NCI-H1092 (cell line): ENCODE measurements at regions not wholly inside any gene's neighbourhood (a gene's known extent, or its start where the extent isn't known, plus 50 kb on each side); places are given as distances from the start of the nearest gene placed in this dataset.

ENCODE experiments used
- DNase-seq: peaks from one replicate; lab custom pipeline; 2025; lab: John Stamatoyannopoulos, UW

DNA sequence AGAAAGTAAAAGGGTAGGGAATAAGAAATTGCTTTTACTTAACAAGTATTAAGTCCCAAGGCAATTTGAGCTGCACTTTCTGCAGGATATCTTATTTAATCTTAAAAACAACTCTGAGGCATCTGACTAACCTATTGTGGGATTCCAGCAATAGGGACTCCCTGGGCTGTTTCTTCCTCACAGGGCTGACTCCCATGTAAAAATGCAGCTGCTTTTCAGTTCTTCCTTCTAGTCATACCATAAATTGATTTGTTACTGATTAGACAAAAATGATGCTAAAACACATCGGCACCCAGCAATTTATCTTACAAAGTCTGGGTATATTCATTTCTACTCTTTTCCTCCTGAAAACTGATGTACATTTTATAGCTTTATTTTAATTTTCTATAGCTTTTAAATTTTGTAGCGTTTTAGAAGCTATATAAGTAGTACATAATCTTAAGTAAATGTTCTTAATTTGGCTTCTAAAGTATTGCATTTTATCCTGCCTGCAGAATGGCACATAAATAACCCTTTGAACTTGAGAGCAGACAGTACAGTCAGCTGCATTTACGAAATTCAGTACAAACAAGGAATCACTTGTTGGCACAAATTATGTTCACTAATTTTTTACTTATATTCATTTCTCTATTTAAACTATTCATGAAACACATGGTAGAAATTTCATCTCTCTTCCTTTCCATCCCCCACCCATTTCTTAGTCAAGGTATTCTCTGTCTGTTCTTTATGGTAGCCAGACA is 102.4 kb upstream of the FRY start:
- no peak for DNase-seq

DNA sequence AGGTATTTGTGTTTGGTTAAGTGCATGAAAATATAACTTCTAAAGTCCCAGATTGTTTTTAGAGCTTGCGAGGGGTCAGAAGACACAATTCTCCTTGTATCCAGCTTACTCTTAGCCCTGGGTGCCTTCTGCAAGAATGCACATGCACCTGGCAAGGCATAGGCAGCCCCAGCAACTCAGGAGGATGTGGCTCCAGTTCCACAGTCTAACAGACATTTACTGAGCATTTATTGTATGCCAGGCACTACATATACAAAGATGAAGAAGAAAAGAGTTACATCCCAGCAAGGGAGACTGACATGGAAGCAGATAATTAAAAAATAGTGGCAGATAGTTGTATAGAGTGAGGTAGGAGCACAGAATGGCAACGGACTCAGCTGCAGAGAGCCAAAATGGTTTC is 101.1 kb upstream of the FRY start:
- DNase-seq, result no peak

- no peak for DNase-seq
These were observed 100.6 kb upstream of the FRY start for GRCh38 chr13:31930901-31931522.

GRCh38 chr13:31937436-31937835 is 94.1 kb upstream of the FRY start:
- DNase-seq, result no peak

DNA sequence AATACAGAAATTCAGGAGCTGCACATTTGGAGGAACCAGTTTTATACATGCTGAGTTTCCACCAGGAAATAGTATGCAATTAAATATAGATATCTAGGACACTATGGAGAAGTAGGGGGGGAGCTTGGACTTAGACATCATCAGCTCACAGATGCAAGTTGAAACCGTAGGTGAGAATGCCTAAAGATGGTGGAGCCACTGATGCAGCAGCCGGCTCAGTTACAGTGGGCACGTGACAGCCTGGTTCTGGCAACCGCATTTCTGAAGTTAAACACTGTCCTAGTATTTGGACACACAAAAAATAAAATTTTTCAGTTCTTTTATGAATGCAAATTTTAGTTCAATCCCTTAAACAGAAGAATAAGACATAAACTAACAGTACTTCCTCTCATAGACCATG is 91.5 kb upstream of the FRY start:
- DNase-seq, result no peak

DNA sequence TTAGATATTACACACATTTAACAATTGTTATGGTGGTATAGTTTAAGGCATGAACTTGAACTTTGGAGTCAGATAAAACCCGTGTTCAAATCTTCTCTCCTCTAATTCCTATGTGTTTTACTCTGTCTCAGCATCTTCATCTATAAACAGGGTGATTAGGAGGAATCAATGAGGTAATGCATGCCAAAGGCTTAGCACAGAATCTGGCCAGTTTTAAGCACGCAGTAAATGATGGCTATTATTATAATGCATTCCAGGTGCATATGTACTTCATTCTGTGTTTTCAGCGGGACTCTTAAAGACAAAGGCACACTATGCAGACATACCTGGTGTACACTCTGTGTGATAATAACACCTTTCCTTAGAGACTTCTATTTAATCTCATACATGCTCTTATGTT is 88.0 kb upstream of the FRY start:
- no peak for DNase-seq

GRCh38 chr13:31944262-31945160 is 87.1 kb upstream of the FRY start:
- DNase-seq, result no peak

DNA sequence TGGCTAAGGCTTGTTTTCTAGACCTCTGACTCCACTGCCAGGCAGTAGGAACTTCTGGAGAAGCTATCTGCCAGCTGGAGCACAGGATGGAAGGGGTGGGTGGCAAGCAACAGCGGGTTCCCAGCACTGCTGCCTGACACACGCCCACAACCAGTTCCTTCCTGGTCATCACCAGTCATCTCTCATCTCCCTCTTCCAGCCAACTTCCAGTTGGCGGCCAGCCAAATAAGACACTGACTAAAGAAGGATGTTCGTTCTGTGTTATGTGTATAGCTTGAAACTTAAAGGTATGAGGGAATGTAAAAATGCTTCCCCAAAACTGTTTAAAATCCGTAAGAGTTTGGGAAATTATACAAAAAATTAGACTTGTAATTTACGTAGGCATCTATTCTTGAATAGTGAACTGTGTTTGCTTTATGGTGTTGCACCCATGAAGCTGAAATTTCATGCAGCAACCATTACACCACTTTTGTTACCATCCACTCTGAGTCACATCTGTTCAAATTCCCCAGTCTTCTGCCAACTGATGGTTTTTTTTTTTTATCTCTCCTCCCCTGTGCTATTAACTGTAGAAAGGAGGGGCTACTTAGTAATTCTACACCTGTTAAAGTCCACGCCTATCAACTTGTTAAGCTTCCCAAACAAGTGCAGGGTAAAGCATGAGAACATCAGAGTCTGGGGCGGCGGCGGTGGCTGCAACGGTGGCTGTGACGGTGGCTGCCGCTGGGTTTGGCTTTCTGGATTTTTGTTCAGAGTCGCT is 86.2 kb upstream of the FRY start:
- peak; percentile 6 for DNase-seq

- no peak for DNase-seq
These were observed 85.3 kb upstream of the FRY start for GRCh38 chr13:31946091-31946770.

DNA sequence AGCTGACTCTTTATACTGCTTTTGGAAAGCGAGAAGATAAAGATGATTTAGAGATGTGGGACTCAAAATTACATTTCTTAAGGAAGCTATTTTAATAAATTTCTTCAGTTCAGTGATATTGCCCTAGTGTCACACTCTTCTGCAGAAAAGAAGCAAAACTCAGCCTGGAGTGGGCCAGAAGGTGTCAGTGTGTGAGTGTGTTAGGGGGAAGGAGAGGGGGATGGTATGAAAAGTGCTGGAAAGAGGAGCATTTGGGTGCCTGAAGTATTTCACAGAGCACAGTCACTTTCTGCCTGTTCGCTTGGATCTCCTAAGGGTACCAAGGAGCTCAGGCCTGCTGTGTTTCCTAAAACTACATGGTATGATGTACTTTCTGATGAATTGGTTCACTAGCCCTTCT is 84.5 kb upstream of the FRY start:
- no peak for DNase-seq

GRCh38 chr13:31947506-31947905 is 84.1 kb upstream of the FRY start:
- no peak for DNase-seq

DNA sequence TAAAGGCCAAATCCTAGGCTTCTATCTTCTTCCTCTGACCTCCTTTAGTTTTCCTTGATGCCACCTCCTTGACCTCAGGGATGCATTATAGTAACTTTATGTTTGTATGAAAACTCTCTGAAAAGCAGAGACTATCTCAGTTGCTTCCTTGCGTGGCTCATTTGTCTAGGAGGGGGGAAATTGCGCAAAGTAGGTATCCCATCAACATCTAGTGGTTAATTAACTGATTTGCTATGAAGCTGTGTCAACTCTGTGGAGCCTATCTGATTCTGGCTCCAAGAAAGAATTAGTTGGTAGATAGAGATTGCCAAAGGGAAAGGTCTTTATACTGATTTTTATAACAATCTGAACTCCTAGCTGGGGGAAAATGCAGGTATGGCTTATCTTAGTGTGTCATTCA is 82.1 kb upstream of the FRY start:
- no peak for DNase-seq

- no peak for DNase-seq
These were observed 81.3 kb upstream of the FRY start for GRCh38 chr13:31950111-31950815.

- DNase-seq, result no peak
These were observed 80.3 kb upstream of the FRY start for GRCh38 chr13:31951215-31951678.

DNA sequence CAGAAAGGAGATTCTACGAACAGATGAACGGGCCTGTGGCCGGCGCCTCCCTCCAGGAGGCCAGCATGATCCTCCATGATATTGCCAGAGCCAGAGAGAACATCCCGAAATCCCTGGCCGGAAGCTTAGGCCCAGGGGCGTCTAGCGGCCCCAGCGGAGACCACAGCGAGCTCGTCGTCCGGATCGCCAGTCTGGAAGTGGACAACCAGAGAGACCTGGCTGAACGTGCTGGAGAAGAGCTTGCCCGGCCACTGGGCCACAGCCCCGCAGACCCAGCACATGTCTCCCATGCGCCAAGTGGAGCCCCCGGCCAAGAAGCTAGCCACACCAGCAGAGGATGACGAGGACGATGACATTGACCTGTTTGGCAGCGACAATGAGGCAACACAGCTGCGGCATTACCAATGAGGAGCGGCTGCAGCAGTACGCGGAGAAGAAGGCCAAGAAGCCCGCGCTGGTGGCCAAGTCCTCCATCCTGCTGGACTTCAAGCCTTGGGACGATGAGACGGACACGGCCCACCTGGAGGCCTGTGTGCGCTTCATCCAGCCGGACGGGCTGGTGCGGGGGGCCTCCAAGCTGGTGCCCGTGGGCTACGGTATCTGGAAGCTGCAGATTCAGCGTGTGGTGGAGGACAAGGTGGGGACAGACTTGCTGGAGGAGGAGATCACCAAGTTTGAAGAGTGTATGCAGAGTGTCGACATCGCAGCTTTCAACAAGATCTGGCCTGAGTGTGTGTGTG is 78.8 kb upstream of the FRY start:
- no peak for DNase-seq

- no peak for DNase-seq
These were observed 76.5 kb upstream of the FRY start for GRCh38 chr13:31955101-31955500.

DNA sequence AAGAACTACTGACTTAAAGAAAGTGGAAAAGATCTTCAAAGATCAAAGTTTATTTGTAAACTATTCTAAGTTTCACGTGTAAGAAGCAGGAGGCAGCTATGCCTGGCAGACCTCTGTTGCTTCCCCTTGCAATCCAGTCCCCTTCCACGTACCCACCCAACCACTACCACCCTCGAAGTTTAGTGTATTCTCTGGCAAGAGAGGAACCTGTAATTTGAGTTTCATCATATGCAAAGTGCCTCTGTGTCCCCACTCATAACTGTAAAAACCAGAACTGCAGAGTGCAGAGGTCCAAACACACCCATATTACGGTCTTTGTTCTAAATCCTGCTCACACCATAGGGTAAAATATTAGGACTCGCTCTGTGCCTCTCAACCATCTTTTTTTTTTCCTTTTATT is 75.8 kb upstream of the FRY start:
- DNase-seq, result no peak

GRCh38 chr13:31956980-31957644 is 74.5 kb upstream of the FRY start:
- DNase-seq, result no peak

DNA sequence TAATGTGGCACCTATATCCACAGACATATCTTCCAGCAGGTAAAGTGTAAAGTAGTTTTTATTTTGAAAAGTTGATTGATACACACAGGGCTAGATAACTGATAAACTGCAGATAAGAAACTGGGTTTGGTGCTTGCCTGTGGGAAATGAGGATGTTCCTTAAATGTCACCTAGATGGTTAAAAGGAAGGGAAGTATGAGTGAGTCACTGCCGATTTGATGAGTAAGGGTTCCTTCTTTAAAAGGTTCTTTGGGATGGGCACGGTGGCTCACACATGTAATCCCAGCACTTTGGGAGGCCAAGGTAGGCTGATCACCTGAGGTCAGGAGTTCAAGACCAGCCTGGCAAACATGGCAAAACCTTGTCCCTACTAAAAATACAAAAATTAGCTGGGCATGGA is 73.8 kb upstream of the FRY start:
- no peak for DNase-seq
